Prostate gland (tissue), 2 donors: ENCODE measurements at regions not wholly inside any gene's neighbourhood (a gene's known extent, or its start where the extent isn't known, plus 50 kb on each side); places are given as distances from the start of the nearest gene placed in this dataset.
"Not testable (repeated sequence)": the region's sequence is repeated elsewhere in the genome, so short reads cannot be mapped to it uniquely, and the experiment has no call there.

Source experiments
- CTCF ChIP-seq, 4 experiments: fragments of 200-600 bp in 2 of 4; fragments of 450-650 bp in 2 of 4; sonication (generic) in 2 of 4; IDR thresholded peaks; 1 replicate in 3 of 4; 2 replicates in 1 of 4; pipeline ENCODE4 v1.5.1; 2016 to 2019; ENCODE audit warnings: antibody characterized with exemption in 4 of 4, mild to moderate bottlenecking in 2 of 4, moderate library complexity in 2 of 4
- POLR2A ChIP-seq: fragments of 450-650 bp; IDR thresholded peaks from one replicate; pipeline ENCODE4 v1.6.1; 2016; ENCODE audit warnings: antibody characterized with exemption, mild to moderate bottlenecking
- POLR2AphosphoS5 ChIP-seq: sonication (generic); formaldehyde crosslinking; IDR thresholded peaks from one replicate; pipeline ENCODE4 v1.6.1; 2017; ENCODE audit warnings: antibody characterized with exemption

GRCh38 chr15:30688684-30689083 lies 62.8 kb downstream of the ARHGAP11B start:
- not testable (repeated sequence) for TF ChIP-seq CTCF (IDR thresholded peaks at IDR 0.05); POLR2A; POLR2AphosphoS5
